Body of pancreas (tissue), 4 donors: ENCODE measurements at regions not wholly inside any gene's neighbourhood (a gene's known extent, or its start where the extent isn't known, plus 50 kb on each side); places are given as distances from the start of the nearest gene placed in this dataset.

Experiments used
- POLR2A ChIP-seq, 3 donors: fragments of 450-650 bp; IDR thresholded peaks; one replicate each; pipeline ENCODE4 v1.6.1; 2016; ENCODE audit warnings: antibody characterized with exemption in 3 of 3, mild to moderate bottlenecking in 2 of 3
- TF ChIP-seq, protein P1 (sequence below), 7 experiments: fragments of 450-650 bp in 4 of 7; fragments of 200-600 bp in 3 of 7; sonication (generic) in 3 of 7; IDR thresholded peaks; one replicate each; pipeline ENCODE4 v1.5.1; 2016 to 2019; ENCODE audit warnings: antibody characterized with exemption in 7 of 7

DNA sequence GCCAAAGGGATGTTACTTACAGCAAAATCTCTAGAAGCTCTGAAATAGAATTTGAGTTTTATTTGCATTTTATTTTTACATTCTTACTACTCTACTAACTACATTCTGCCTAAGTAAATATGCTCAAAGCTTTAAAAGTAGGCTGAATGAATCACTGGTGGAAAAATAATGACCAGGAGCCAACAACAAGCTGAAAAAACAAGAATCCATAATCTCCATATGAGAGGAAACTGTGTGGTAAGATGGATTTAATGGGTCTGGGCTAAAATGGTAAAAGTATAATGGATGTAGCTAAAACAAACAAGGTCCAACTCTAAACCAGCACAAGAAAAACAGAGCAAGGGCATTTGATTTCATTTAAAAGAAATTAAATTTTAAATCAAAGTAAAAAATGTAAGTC lies 525.8 kb upstream of the FTMT start:
- TF ChIP-seq POLR2A (IDR thresholded peaks at IDR 0.05): no peak
- TF ChIP-seq, protein P1, sequence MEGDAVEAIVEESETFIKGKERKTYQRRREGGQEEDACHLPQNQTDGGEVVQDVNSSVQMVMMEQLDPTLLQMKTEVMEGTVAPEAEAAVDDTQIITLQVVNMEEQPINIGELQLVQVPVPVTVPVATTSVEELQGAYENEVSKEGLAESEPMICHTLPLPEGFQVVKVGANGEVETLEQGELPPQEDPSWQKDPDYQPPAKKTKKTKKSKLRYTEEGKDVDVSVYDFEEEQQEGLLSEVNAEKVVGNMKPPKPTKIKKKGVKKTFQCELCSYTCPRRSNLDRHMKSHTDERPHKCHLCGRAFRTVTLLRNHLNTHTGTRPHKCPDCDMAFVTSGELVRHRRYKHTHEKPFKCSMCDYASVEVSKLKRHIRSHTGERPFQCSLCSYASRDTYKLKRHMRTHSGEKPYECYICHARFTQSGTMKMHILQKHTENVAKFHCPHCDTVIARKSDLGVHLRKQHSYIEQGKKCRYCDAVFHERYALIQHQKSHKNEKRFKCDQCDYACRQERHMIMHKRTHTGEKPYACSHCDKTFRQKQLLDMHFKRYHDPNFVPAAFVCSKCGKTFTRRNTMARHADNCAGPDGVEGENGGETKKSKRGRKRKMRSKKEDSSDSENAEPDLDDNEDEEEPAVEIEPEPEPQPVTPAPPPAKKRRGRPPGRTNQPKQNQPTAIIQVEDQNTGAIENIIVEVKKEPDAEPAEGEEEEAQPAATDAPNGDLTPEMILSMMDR (IDR thresholded peaks at IDR 0.05): no peak
